H1 (cell line): ENCODE measurements at regions not wholly inside any gene's neighbourhood (a gene's known extent, or its start where the extent isn't known, plus 50 kb on each side); places are given as distances from the start of the nearest gene placed in this dataset.

Experiments used
- CBX8 ChIP-seq: fragments of 300-800, 300-1000 bp; sonication (generic); IDR thresholded peaks from 2 replicates; pipeline ENCODE4 v1.7.1; 2016; ENCODE audit warnings: low read depth, low read length, borderline replicate concordance
- GTF2F1 ChIP-seq: IDR thresholded peaks from 2 replicates; pipeline ENCODE4 v1.6.1; 2012; ENCODE audit warnings: low read depth, low read length, improper control_type of control experiment, borderline replicate concordance
- NRF1 ChIP-seq: IDR thresholded peaks from 2 replicates; pipeline ENCODE4 v1.6.1; 2011; ENCODE audit warnings: mild to moderate bottlenecking, low read depth, low read length, improper control_type of control experiment
- POLR2A ChIP-seq, 2 experiments: IDR thresholded peaks; 1 replicate in 1 of 2; 2 replicates in 1 of 2; pipeline ENCODE4 v1.6.1; 2011; ENCODE audit warnings: low read depth in 2 of 2, low read length in 2 of 2, mild to moderate bottlenecking in 2 of 2; ENCODE audit errors: control extremely low read depth in 1 of 2
- POLR2AphosphoS5 ChIP-seq: IDR thresholded peaks from 2 replicates; pipeline ENCODE4 v1.6.1; 2011; ENCODE audit warnings: low read depth, low read length
- TAF1 ChIP-seq: IDR thresholded peaks from 2 replicates; pipeline ENCODE4 v1.6.1; 2011; ENCODE audit warnings: mild to moderate bottlenecking, low read depth, low read length
- TF ChIP-seq, protein P1 (sequence below), 3 experiments: IDR thresholded peaks; 1 replicate in 2 of 3; 2 replicates in 1 of 3; pipeline versions ENCODE4 v1.5.1 to v1.6.1; 2011; ENCODE audit warnings: low read length in 3 of 3, mild to moderate bottlenecking in 3 of 3, inconsistent platforms in 2 of 3, low read depth in 1 of 3, moderate library complexity in 1 of 3; ENCODE audit not compliant: insufficient read depth in 1 of 3; ENCODE audit errors: control extremely low read depth in 1 of 3
- TF ChIP-seq, protein P2 (sequence below): fragments of 300-600 bp; sonication (generic); IDR thresholded peaks from 2 replicates; pipeline ENCODE4 v1.7.1; 2012; ENCODE audit warnings: low read length, moderate library complexity, mild to moderate bottlenecking, inconsistent platforms; ENCODE audit not compliant: insufficient replicate concordance

DNA sequence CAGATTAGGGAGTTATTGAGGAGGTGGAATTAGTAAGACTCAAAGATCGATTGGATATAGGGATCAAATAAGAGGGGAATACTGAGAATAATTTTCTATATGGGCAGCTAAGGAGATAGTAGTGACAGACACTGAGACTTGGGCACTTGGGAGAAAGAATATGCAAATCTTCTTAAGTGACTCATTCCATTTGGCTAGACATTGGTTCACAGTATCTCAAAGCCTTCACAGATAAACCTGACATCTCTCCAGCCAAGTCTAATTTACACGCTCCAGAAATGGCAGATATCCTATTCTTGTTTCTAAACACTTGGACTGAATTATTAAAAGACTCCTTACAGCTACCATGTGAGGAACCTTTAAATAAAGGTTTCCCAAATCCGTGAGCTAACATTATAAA is 104.6 kb upstream of the ADAMTS9 start:
- TF ChIP-seq, protein P1, sequence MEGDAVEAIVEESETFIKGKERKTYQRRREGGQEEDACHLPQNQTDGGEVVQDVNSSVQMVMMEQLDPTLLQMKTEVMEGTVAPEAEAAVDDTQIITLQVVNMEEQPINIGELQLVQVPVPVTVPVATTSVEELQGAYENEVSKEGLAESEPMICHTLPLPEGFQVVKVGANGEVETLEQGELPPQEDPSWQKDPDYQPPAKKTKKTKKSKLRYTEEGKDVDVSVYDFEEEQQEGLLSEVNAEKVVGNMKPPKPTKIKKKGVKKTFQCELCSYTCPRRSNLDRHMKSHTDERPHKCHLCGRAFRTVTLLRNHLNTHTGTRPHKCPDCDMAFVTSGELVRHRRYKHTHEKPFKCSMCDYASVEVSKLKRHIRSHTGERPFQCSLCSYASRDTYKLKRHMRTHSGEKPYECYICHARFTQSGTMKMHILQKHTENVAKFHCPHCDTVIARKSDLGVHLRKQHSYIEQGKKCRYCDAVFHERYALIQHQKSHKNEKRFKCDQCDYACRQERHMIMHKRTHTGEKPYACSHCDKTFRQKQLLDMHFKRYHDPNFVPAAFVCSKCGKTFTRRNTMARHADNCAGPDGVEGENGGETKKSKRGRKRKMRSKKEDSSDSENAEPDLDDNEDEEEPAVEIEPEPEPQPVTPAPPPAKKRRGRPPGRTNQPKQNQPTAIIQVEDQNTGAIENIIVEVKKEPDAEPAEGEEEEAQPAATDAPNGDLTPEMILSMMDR (IDR thresholded peaks at IDR 0.05; ENCODE audit: control extremely low read depth in 1 of 3, insufficient read depth in 1 of 3, low read depth in 1 of 3, low read length in 3 of 3), result no peak
- TF ChIP-seq CBX8 (no peak), POLR2A (IDR thresholded peaks at IDR 0.05; ENCODE audit: control extremely low read depth in 1 of 2, low read depth in 2 of 2, low read length in 2 of 2) (no peak), NRF1 (no peak), TAF1 (no peak), POLR2AphosphoS5 (no peak), GTF2F1 (no peak)
- TF ChIP-seq, protein P2, sequence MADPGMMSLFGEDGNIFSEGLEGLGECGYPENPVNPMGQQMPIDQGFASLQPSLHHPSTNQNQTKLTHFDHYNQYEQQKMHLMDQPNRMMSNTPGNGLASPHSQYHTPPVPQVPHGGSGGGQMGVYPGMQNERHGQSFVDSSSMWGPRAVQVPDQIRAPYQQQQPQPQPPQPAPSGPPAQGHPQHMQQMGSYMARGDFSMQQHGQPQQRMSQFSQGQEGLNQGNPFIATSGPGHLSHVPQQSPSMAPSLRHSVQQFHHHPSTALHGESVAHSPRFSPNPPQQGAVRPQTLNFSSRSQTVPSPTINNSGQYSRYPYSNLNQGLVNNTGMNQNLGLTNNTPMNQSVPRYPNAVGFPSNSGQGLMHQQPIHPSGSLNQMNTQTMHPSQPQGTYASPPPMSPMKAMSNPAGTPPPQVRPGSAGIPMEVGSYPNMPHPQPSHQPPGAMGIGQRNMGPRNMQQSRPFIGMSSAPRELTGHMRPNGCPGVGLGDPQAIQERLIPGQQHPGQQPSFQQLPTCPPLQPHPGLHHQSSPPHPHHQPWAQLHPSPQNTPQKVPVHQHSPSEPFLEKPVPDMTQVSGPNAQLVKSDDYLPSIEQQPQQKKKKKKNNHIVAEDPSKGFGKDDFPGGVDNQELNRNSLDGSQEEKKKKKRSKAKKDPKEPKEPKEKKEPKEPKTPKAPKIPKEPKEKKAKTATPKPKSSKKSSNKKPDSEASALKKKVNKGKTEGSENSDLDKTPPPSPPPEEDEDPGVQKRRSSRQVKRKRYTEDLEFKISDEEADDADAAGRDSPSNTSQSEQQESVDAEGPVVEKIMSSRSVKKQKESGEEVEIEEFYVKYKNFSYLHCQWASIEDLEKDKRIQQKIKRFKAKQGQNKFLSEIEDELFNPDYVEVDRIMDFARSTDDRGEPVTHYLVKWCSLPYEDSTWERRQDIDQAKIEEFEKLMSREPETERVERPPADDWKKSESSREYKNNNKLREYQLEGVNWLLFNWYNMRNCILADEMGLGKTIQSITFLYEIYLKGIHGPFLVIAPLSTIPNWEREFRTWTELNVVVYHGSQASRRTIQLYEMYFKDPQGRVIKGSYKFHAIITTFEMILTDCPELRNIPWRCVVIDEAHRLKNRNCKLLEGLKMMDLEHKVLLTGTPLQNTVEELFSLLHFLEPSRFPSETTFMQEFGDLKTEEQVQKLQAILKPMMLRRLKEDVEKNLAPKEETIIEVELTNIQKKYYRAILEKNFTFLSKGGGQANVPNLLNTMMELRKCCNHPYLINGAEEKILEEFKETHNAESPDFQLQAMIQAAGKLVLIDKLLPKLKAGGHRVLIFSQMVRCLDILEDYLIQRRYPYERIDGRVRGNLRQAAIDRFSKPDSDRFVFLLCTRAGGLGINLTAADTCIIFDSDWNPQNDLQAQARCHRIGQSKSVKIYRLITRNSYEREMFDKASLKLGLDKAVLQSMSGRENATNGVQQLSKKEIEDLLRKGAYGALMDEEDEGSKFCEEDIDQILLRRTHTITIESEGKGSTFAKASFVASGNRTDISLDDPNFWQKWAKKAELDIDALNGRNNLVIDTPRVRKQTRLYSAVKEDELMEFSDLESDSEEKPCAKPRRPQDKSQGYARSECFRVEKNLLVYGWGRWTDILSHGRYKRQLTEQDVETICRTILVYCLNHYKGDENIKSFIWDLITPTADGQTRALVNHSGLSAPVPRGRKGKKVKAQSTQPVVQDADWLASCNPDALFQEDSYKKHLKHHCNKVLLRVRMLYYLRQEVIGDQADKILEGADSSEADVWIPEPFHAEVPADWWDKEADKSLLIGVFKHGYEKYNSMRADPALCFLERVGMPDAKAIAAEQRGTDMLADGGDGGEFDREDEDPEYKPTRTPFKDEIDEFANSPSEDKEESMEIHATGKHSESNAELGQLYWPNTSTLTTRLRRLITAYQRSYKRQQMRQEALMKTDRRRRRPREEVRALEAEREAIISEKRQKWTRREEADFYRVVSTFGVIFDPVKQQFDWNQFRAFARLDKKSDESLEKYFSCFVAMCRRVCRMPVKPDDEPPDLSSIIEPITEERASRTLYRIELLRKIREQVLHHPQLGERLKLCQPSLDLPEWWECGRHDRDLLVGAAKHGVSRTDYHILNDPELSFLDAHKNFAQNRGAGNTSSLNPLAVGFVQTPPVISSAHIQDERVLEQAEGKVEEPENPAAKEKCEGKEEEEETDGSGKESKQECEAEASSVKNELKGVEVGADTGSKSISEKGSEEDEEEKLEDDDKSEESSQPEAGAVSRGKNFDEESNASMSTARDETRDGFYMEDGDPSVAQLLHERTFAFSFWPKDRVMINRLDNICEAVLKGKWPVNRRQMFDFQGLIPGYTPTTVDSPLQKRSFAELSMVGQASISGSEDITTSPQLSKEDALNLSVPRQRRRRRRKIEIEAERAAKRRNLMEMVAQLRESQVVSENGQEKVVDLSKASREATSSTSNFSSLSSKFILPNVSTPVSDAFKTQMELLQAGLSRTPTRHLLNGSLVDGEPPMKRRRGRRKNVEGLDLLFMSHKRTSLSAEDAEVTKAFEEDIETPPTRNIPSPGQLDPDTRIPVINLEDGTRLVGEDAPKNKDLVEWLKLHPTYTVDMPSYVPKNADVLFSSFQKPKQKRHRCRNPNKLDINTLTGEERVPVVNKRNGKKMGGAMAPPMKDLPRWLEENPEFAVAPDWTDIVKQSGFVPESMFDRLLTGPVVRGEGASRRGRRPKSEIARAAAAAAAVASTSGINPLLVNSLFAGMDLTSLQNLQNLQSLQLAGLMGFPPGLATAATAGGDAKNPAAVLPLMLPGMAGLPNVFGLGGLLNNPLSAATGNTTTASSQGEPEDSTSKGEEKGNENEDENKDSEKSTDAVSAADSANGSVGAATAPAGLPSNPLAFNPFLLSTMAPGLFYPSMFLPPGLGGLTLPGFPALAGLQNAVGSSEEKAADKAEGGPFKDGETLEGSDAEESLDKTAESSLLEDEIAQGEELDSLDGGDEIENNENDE, result no peak
